H9 (cell line): ENCODE measurements at regions not wholly inside any gene's neighbourhood (a gene's known extent, or its start where the extent isn't known, plus 50 kb on each side); places are given as distances from the start of the nearest gene placed in this dataset.
A peak's percentile ranks its signal among the peaks of the same experiment; 100 is the strongest.

Experiments
- DNase-seq: peaks from one replicate; pipeline ENCODE4 v3.0.0-alpha.2; 2017
- H2AFZ ChIP-seq: one replicate; pipeline ENCODE4 v1.6.1; 2013; ENCODE audit warnings: mild to moderate bottlenecking, low read length, control low read depth, moderate library complexity
- H2AK5ac ChIP-seq: 2 replicates; pipeline ENCODE4 v1.6.1; 2013; ENCODE audit warnings: low read length, control low read depth, mixed read lengths; ENCODE audit not compliant: insufficient read length
- H2BK120ac ChIP-seq: one replicate; pipeline ENCODE4 v1.6.1; 2013; ENCODE audit warnings: low read depth, mild to moderate bottlenecking, low read length, control low read depth, inconsistent platforms; ENCODE audit not compliant: poor library complexity, severe bottlenecking
- H2BK12ac ChIP-seq: 2 replicates; pipeline ENCODE4 v1.6.1; 2013; ENCODE audit warnings: low read length, control low read depth, mixed read lengths, low read depth; ENCODE audit not compliant: insufficient read length
- H2BK15ac ChIP-seq: 2 replicates; pipeline ENCODE4 v1.6.1; 2013; ENCODE audit warnings: low read depth, low read length, control low read depth
- H2BK20ac ChIP-seq: one replicate; pipeline ENCODE4 v1.6.1; 2013; ENCODE audit warnings: low read depth, mild to moderate bottlenecking, low read length, control low read depth, inconsistent platforms; ENCODE audit not compliant: poor library complexity, severe bottlenecking
- H2BK5ac ChIP-seq: 2 replicates; pipeline ENCODE4 v1.6.1; 2013; ENCODE audit warnings: low read length, control low read depth, mixed read lengths; ENCODE audit not compliant: insufficient read length
- H3K14ac ChIP-seq: 2 replicates; pipeline ENCODE4 v1.6.1; 2013; ENCODE audit warnings: low read length, control low read depth; ENCODE audit not compliant: insufficient read depth
- H3K18ac ChIP-seq: 2 replicates; pipeline ENCODE4 v1.6.1; 2013; ENCODE audit warnings: low read depth, mild to moderate bottlenecking, mixed read lengths, low read length, control low read depth; ENCODE audit not compliant: insufficient read length
- H3K23ac ChIP-seq: 2 replicates; pipeline ENCODE4 v1.6.1; 2013; ENCODE audit warnings: low read length, control low read depth, mixed read lengths, low read depth; ENCODE audit not compliant: insufficient read length
- H3K23me2 ChIP-seq: 2 replicates; pipeline ENCODE4 v1.6.1; 2013; ENCODE audit warnings: low read depth, mild to moderate bottlenecking, mixed read lengths, low read length, control low read depth; ENCODE audit not compliant: insufficient read length, poor library complexity, severe bottlenecking
- H3K27ac ChIP-seq: 2 replicates; pipeline ENCODE4 v1.5.1; 2013; ENCODE audit warnings: low read length, control low read depth, mixed read lengths, low read depth; ENCODE audit not compliant: insufficient read length
- H3K27me3 ChIP-seq: 2 replicates; pipeline ENCODE4 v1.6.1; 2013; ENCODE audit warnings: low read length, control low read depth, inconsistent platforms; ENCODE audit not compliant: insufficient read depth
- H3K4ac ChIP-seq: 2 replicates; pipeline ENCODE4 v1.6.1; 2013; ENCODE audit warnings: low read depth, mild to moderate bottlenecking, control low read depth, inconsistent platforms, low read length, moderate library complexity
- H3K4me1 ChIP-seq: 2 replicates; pipeline ENCODE4 v1.6.1; 2013; ENCODE audit warnings: low read length, control low read depth, inconsistent platforms; ENCODE audit not compliant: insufficient read depth
- H3K4me2 ChIP-seq: 2 replicates; pipeline ENCODE4 v1.6.1; 2013; ENCODE audit warnings: low read length, control low read depth, mixed read lengths; ENCODE audit not compliant: insufficient read length, insufficient read depth
- H3K56ac ChIP-seq: 2 replicates; pipeline ENCODE4 v1.6.1; 2013; ENCODE audit warnings: low read depth, mild to moderate bottlenecking, mixed read lengths, low read length, control low read depth; ENCODE audit not compliant: insufficient read length
- H3K79me1 ChIP-seq: 2 replicates; pipeline ENCODE4 v1.6.1; 2013; ENCODE audit warnings: low read depth, mild to moderate bottlenecking, moderate library complexity, low read length, control low read depth, inconsistent platforms; ENCODE audit not compliant: insufficient read depth, poor library complexity, severe bottlenecking
- H3K79me2 ChIP-seq: 2 replicates; pipeline ENCODE4 v1.6.1; 2013; ENCODE audit warnings: low read length, control low read depth, inconsistent platforms; ENCODE audit not compliant: insufficient read depth
- H3K9ac ChIP-seq: 2 replicates; pipeline ENCODE4 v1.6.1; 2013; ENCODE audit warnings: low read length, control low read depth, mixed read lengths; ENCODE audit not compliant: insufficient read length; ENCODE audit errors: extremely low read depth
- H3K9me3 ChIP-seq: one replicate; pipeline ENCODE4 v1.6.1; 2013; ENCODE audit warnings: low read depth, low read length, inconsistent platforms; ENCODE audit not compliant: control insufficient read depth
- H3T11ph ChIP-seq: one replicate; pipeline ENCODE4 v1.6.1; 2013; ENCODE audit warnings: mild to moderate bottlenecking, low read length, control low read depth, inconsistent platforms
- H4K20me1 ChIP-seq: one replicate; pipeline ENCODE4 v1.6.1; 2013; ENCODE audit not compliant: control insufficient read depth, insufficient read length, insufficient read depth
- H4K5ac ChIP-seq: 2 replicates; pipeline ENCODE4 v1.6.1; 2013; ENCODE audit warnings: low read depth, mild to moderate bottlenecking, mixed read lengths, low read length, control low read depth; ENCODE audit not compliant: insufficient read length
- H4K8ac ChIP-seq: replicated peaks from 2 replicates; pipeline ENCODE4 v1.6.1; 2013; ENCODE audit warnings: low read length, control low read depth, mixed read lengths, low read depth; ENCODE audit not compliant: insufficient read length
- H4K91ac ChIP-seq: 2 replicates; pipeline ENCODE4 v1.6.1; 2013; ENCODE audit warnings: low read depth, mild to moderate bottlenecking, moderate library complexity, mixed read lengths, low read length, control low read depth; ENCODE audit not compliant: insufficient read length
- H3K27ac Mint-ChIP-seq, 3 experiments: 2 replicates in 2 of 3; 3 replicates in 1 of 3; pipeline ENCODE4 v1.8.0; 2020 to 2021; ENCODE audit warnings: mixed read lengths in 3 of 3, mild to moderate bottlenecking in 1 of 3, moderate library complexity in 1 of 3
- H3K27me3 Mint-ChIP-seq: 2 replicates; pipeline ENCODE4 v1.8.0; 2021; ENCODE audit warnings: low read depth, mild to moderate bottlenecking, moderate library complexity, mixed read lengths
- H3K36me3 Mint-ChIP-seq, 3 experiments: 2 replicates in 2 of 3; 3 replicates in 1 of 3; pipeline ENCODE4 v1.8.0; 2020 to 2021; ENCODE audit warnings: low read depth in 3 of 3, mixed read lengths in 3 of 3; ENCODE audit not compliant: insufficient read depth in 1 of 3
- H3K4me1 Mint-ChIP-seq, 2 experiments: 2 replicates each; pipeline ENCODE4 v1.8.0; 2020; ENCODE audit warnings: mixed read lengths in 2 of 2
- H3K4me3 Mint-ChIP-seq, 2 experiments: 2 replicates in 1 of 2; 3 replicates in 1 of 2; pipeline ENCODE4 v1.8.0; 2020 to 2021; ENCODE audit warnings: mild to moderate bottlenecking in 2 of 2, mixed read lengths in 2 of 2, moderate library complexity in 1 of 2
- H3K9me3 Mint-ChIP-seq, 2 experiments: 2 replicates in 1 of 2; 3 replicates in 1 of 2; pipeline ENCODE4 v1.8.0; 2020; ENCODE audit warnings: mild to moderate bottlenecking in 2 of 2, mixed read lengths in 2 of 2, moderate library complexity in 1 of 2
- CTCF ChIP-seq: fragments of 200-600 bp; sonication (generic); conservative IDR thresholded peaks from 3 replicates; pipeline ENCODE4 v1.8.0; 2021; ENCODE audit warnings: antibody characterized with exemption, mild to moderate bottlenecking
- WGBS: extraction: QIAGEN DNeasy Blood & Tissue Kit; methylation state at CpG from one replicate; pipeline ENCODE4 v1.1.7; 2013; ENCODE audit warnings: missing lambda C conversion rate, low lambda C conversion rate, mixed read lengths; ENCODE audit not compliant: insufficient read length; ENCODE audit errors: extremely low coverage; 5-methylcytosine and 5-hydroxymethylcytosine counted together

DNA sequence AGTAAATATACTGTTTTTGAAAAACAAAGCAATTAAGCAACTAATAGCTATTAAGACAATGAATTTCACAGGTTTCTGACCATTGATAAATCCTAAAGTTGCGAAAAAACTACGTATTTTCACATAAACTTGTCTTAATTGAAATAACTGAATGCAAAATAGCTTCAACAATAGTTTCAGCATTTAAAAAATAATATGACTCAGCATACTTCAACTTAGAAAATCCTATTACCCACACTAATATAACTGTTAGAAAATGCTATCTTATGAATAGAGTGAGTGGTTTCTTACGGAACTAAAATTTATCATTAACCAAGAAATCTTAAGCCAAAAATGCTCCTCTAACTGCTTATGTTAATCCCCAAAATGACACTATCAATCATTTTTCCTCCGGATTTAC lies 183.9 kb downstream of the AVL9 start:
- no peak overlapping the region for H2BK12ac ChIP-seq
- peak overlapping the region in 1 of 3 experiments; percentile 94; a peak in 1 of 7 replicates for H3K27ac Mint-ChIP-seq
- H3K9me3 ChIP-seq: peaks cover 8% of the 10 kb centered on the region
- no peaks in the 10 kb centered on the region for H3K79me1 ChIP-seq
- H3K36me3 Mint-ChIP-seq: peaks cover 11 to 28% (median 17%) of the 10 kb centered on the region in 3 experiments
- H3K4ac ChIP-seq: no peak overlapping the region
- H2BK20ac ChIP-seq: no peak overlapping the region
- peaks cover 28 to 30% of the 10 kb centered on the region in 2 experiments for H3K4me1 Mint-ChIP-seq
- no peak overlapping the region for H2BK120ac ChIP-seq
- no peak overlapping the region for H4K91ac ChIP-seq
- H3K14ac ChIP-seq: no peak overlapping the region; the same call in 1 of the 2 replicates
- no peaks in the 10 kb centered on the region for H4K20me1 ChIP-seq
- H2BK15ac ChIP-seq: no peak overlapping the region
- H4K8ac ChIP-seq: no peak overlapping the region
- no peak overlapping the region for H2AK5ac ChIP-seq
- no peak for DNase-seq
- H3K79me2 ChIP-seq: no peaks in the 10 kb centered on the region
- H3K23me2 ChIP-seq: no peaks in the 10 kb centered on the region
- no peaks in the 10 kb centered on the region for H3K27me3 Mint-ChIP-seq
- H3K23ac ChIP-seq: no peak overlapping the region
- H3K18ac ChIP-seq: no peak overlapping the region
- peaks cover 13 to 18% of the 10 kb centered on the region in 2 experiments for H3K9me3 Mint-ChIP-seq
- H2AFZ ChIP-seq: no peak overlapping the region
- H3K56ac ChIP-seq: no peak overlapping the region
- peaks cover 2% of the 10 kb centered on the region; the same call in 1 of the 2 replicates for H3K4me1 ChIP-seq
- no peak overlapping the region for H3K9ac ChIP-seq
- TF ChIP-seq CTCF: no peak
- no peak overlapping the region for H3K4me3 Mint-ChIP-seq
- no peak overlapping the region for H3T11ph ChIP-seq
- no peak overlapping the region for H3K4me2 ChIP-seq
- no peak overlapping the region for H4K5ac ChIP-seq
- no CpG with 5 or more reads among the region's 4 CpGs for WGBS
- H2BK5ac ChIP-seq: no peak overlapping the region
- H3K27ac ChIP-seq: no peak overlapping the region
- H3K27me3 ChIP-seq: no peaks in the 10 kb centered on the region
